Astrocyte (in vitro differentiated cells and primary cell): ENCODE measurements at regions not wholly inside any gene's neighbourhood (a gene's known extent, or its start where the extent isn't known, plus 50 kb on each side); places are given as distances from the start of the nearest gene placed in this dataset.

Experiments
- DNase-seq: peaks from one replicate; pipeline ENCODE4 v3.0.0-alpha.2; 2010; ENCODE audit warnings: low read depth
- FAIRE-seq: peaks from 2 replicates; lab custom pipeline; 2011; peaks lifted over from hg19 to GRCh38; lab: Jason Lieb, UNC
- H2AFZ ChIP-seq: 2 replicates; pipeline ENCODE4 v1.6.0; 2012; ENCODE audit warnings: low read depth, low read length, inconsistent platforms
- H3K27ac ChIP-seq: 2 replicates; pipeline ENCODE4 v1.5.1; 2011; ENCODE audit warnings: low read depth, low read length, inconsistent platforms
- H3K27me3 ChIP-seq: 2 replicates; pipeline ENCODE4 v1.6.0; 2011; ENCODE audit warnings: low read length, inconsistent platforms; ENCODE audit not compliant: insufficient read depth
- H3K36me3 ChIP-seq: 2 replicates; pipeline ENCODE4 v1.5.1; 2011; ENCODE audit warnings: low read length, inconsistent platforms; ENCODE audit not compliant: insufficient read depth
- H3K4me1 ChIP-seq: 2 replicates; pipeline ENCODE4 v1.5.1; 2011; ENCODE audit warnings: low read length, inconsistent platforms; ENCODE audit not compliant: insufficient read depth
- H3K4me2 ChIP-seq: 2 replicates; pipeline ENCODE4 v1.6.0; 2012; ENCODE audit warnings: low read length, inconsistent platforms
- H3K4me3 ChIP-seq: 2 replicates; pipeline ENCODE4 v1.5.1; 2011; ENCODE audit warnings: low read depth, mild to moderate bottlenecking, low read length, inconsistent platforms; ENCODE audit not compliant: insufficient read depth
- H3K79me2 ChIP-seq: 2 replicates; pipeline ENCODE4 v1.6.0; 2012; ENCODE audit warnings: mild to moderate bottlenecking, low read length, inconsistent platforms; ENCODE audit not compliant: insufficient read depth
- H3K9ac ChIP-seq: 2 replicates; pipeline ENCODE4 v1.6.0; 2012; ENCODE audit warnings: mild to moderate bottlenecking, low read length, inconsistent platforms
- H3K9me3 ChIP-seq: 2 replicates; pipeline ENCODE4 v1.5.1; 2012; ENCODE audit warnings: low read depth, mild to moderate bottlenecking, low read length, inconsistent platforms; ENCODE audit not compliant: insufficient read depth
- H4K20me1 ChIP-seq: 2 replicates; pipeline ENCODE4 v1.6.0; 2012; ENCODE audit warnings: low read length, inconsistent platforms; ENCODE audit not compliant: insufficient read depth
- H3K27ac Mint-ChIP-seq: one replicate; pipeline ENCODE4 v1.8.0; 2021; ENCODE audit warnings: mild to moderate bottlenecking, mixed read lengths; ENCODE audit not compliant: unreplicated experiment
- H3K27me3 Mint-ChIP-seq: one replicate; pipeline ENCODE4 v1.8.0; 2021; ENCODE audit warnings: low read depth, mixed read lengths; ENCODE audit not compliant: unreplicated experiment
- H3K36me3 Mint-ChIP-seq: one replicate; pipeline ENCODE4 v1.8.0; 2021; ENCODE audit warnings: low read depth, mixed read lengths; ENCODE audit not compliant: unreplicated experiment
- H3K4me1 Mint-ChIP-seq: one replicate; pipeline ENCODE4 v1.8.0; 2021; ENCODE audit warnings: low read depth, mixed read lengths; ENCODE audit not compliant: unreplicated experiment
- H3K4me3 Mint-ChIP-seq: one replicate; pipeline ENCODE4 v1.8.0; 2021; ENCODE audit warnings: mild to moderate bottlenecking, moderate library complexity, mixed read lengths; ENCODE audit not compliant: unreplicated experiment
- H3K9me3 Mint-ChIP-seq: one replicate; pipeline ENCODE4 v1.8.0; 2021; ENCODE audit warnings: mild to moderate bottlenecking, mixed read lengths; ENCODE audit not compliant: unreplicated experiment
- EZH2 ChIP-seq: IDR thresholded peaks from 2 replicates; pipeline ENCODE4 v1.6.1; 2012; ENCODE audit warnings: mild to moderate bottlenecking, low read length, inconsistent platforms; ENCODE audit not compliant: insufficient read depth
- TF ChIP-seq, protein P1 (sequence below): IDR thresholded peaks from 2 replicates; pipeline ENCODE4 v1.5.1; 2011; ENCODE audit warnings: low read depth, mild to moderate bottlenecking, inconsistent platforms, low read length, moderate library complexity; ENCODE audit not compliant: insufficient read depth

DNA sequence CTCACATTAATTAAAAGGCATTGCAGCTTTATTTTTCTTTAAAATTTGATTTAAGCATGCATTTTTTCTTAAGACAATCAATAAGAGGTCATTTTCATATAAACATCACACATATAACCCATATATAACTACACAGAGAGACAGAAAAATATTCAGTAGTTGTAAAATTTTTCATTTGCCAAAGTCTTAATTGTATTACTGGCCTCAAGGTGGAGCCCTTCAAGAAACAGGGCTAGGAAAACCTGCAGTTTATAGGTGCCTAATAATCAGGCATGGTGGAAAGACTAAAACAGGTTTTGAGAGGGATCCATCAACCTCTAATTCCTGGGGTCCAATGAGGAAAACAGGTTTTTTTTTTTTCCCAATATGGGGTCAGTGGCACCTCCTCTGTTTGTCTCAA is 71.3 kb upstream of the ZNF804A start:
- H3K4me1 Mint-ChIP-seq, result no peaks in the 10 kb centered on the region

DNA sequence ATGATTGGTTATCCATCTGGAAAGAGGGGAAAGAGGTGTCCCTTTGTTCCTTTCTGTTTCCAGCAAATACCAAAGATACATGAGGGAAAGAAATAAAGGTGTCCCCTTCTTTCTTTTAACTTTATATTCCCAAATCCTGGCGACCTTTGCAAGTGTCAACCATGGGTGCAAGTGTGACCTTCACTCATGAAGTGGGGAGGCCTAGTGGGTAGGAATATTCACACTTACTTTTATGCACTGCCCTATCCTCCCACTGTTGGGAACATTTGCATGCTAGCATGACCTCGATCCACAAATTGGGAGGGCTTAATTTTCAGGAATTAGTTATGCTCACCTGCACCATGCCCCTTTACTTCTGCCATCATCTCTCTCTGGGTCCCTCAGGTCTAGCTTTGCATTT is 70.2 kb upstream of the ZNF804A start:
- no peaks in the 10 kb centered on the region for H3K4me1 ChIP-seq
- DNase-seq, result no peak
- no peak overlapping the region for H3K27ac ChIP-seq
- no peak for TF ChIP-seq EZH2
- TF ChIP-seq, protein P1, sequence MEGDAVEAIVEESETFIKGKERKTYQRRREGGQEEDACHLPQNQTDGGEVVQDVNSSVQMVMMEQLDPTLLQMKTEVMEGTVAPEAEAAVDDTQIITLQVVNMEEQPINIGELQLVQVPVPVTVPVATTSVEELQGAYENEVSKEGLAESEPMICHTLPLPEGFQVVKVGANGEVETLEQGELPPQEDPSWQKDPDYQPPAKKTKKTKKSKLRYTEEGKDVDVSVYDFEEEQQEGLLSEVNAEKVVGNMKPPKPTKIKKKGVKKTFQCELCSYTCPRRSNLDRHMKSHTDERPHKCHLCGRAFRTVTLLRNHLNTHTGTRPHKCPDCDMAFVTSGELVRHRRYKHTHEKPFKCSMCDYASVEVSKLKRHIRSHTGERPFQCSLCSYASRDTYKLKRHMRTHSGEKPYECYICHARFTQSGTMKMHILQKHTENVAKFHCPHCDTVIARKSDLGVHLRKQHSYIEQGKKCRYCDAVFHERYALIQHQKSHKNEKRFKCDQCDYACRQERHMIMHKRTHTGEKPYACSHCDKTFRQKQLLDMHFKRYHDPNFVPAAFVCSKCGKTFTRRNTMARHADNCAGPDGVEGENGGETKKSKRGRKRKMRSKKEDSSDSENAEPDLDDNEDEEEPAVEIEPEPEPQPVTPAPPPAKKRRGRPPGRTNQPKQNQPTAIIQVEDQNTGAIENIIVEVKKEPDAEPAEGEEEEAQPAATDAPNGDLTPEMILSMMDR, result no peak
- peaks cover 7% of the 10 kb centered on the region for H3K9me3 ChIP-seq
- Mint-ChIP-seq H3K9me3 (peaks cover 14% of the 10 kb centered on the region), H3K27ac (no peak overlapping the region), H3K27me3 (no peaks in the 10 kb centered on the region), H3K4me3 (no peak overlapping the region), H3K4me1 (no peaks in the 10 kb centered on the region), H3K36me3 (no peaks in the 10 kb centered on the region)
- no peak overlapping the region for H2AFZ ChIP-seq
- H3K27me3 ChIP-seq, result no peaks in the 10 kb centered on the region
- H3K4me2 ChIP-seq, result no peak overlapping the region
- H3K79me2 ChIP-seq, result no peaks in the 10 kb centered on the region
- H4K20me1 ChIP-seq, result no peaks in the 10 kb centered on the region
- no peak for FAIRE-seq
- no peaks in the 10 kb centered on the region for H3K36me3 ChIP-seq
- H3K4me3 ChIP-seq, result no peak overlapping the region
- no peak overlapping the region for H3K9ac ChIP-seq

More for the DNA sequence above, 71.3 kb upstream of the ZNF804A start:
- Histone ChIP-seq H3K4me3 (no peak overlapping the region), H3K4me2 (no peak overlapping the region), H3K36me3 (no peaks in the 10 kb centered on the region), H3K9ac (no peak overlapping the region), H3K27me3 (no peaks in the 10 kb centered on the region), H4K20me1 (no peaks in the 10 kb centered on the region), H3K27ac (no peak overlapping the region), H3K4me1 (no peaks in the 10 kb centered on the region), H2AFZ (no peak overlapping the region), H3K9me3 (peaks cover 7% of the 10 kb centered on the region), H3K79me2 (no peaks in the 10 kb centered on the region)
- no peak overlapping the region for H3K27ac Mint-ChIP-seq
- peaks cover 14% of the 10 kb centered on the region for H3K9me3 Mint-ChIP-seq
- no peak for FAIRE-seq
- TF ChIP-seq EZH2, result no peak
- TF ChIP-seq, protein P1, result no peak
- H3K27me3 Mint-ChIP-seq, result no peaks in the 10 kb centered on the region
- DNase-seq, result no peak
- no peak overlapping the region for H3K4me3 Mint-ChIP-seq
- no peaks in the 10 kb centered on the region for H3K36me3 Mint-ChIP-seq

DNA sequence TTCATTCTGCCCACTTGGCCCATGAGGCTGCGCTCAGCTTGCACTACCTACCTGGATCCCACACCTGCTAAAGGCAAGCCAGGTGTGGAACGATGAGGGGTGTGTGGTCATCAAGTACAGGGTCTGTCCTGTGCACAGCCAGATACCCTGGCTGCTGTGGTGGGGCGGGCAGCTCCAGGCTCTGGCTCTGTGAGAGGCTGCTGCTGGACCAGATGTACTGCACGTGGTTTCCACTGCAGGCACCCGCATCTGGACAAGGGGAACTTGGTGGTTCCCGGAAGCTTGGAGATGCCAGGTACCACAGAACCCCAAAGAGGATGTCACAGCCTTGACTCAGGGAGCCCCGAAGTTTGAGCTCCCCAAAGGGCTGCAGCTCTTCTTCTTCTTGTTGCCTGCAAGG is 68.1 kb upstream of the ZNF804A start:
- H3K4me1 Mint-ChIP-seq, result no peaks in the 10 kb centered on the region
- Histone ChIP-seq H3K4me1 (no peaks in the 10 kb centered on the region), H3K79me2 (no peaks in the 10 kb centered on the region), H3K4me3 (no peak overlapping the region), H3K27ac (no peak overlapping the region), H3K4me2 (no peak overlapping the region), H3K36me3 (no peaks in the 10 kb centered on the region), H3K9ac (no peak overlapping the region), H4K20me1 (no peaks in the 10 kb centered on the region), H3K9me3 (peaks cover 7% of the 10 kb centered on the region), H3K27me3 (no peaks in the 10 kb centered on the region), H2AFZ (no peak overlapping the region)
- no peaks in the 10 kb centered on the region for H3K27me3 Mint-ChIP-seq
- DNase-seq, result no peak
- TF ChIP-seq, protein P1, result no peak
- no peak for TF ChIP-seq EZH2
- no peak for FAIRE-seq
- H3K4me3 Mint-ChIP-seq, result no peak overlapping the region
- H3K27ac Mint-ChIP-seq, result no peak overlapping the region
- H3K36me3 Mint-ChIP-seq, result no peaks in the 10 kb centered on the region
- peaks cover 14% of the 10 kb centered on the region for H3K9me3 Mint-ChIP-seq
